Stimulated activated CD4-positive, alpha-beta T cell treated with anti-CD3 and anti-CD28 coated beads, Interleukin-12 subunit alpha, Interleukin-12 subunit beta, amount 100 ng/mL, for 24 hours (primary cell): ENCODE measurements at regions not wholly inside any gene's neighbourhood (a gene's known extent, or its start where the extent isn't known, plus 50 kb on each side); places are given as distances from the start of the nearest gene placed in this dataset.

ENCODE experiments used
- DNase-seq, 2 experiments: peaks; one replicate each; pipeline ENCODE4 v3.0.0-alpha.2; 2020; ENCODE audit warnings: low read depth in 2 of 2

GRCh38 chr2:236673126-236673822 is 103.6 kb downstream of the ACKR3 start:
- DNase-seq, result no peak

- no peak for DNase-seq
These were observed 104.2 kb downstream of the ACKR3 start for GRCh38 chr2:236673823-236674185.

DNA sequence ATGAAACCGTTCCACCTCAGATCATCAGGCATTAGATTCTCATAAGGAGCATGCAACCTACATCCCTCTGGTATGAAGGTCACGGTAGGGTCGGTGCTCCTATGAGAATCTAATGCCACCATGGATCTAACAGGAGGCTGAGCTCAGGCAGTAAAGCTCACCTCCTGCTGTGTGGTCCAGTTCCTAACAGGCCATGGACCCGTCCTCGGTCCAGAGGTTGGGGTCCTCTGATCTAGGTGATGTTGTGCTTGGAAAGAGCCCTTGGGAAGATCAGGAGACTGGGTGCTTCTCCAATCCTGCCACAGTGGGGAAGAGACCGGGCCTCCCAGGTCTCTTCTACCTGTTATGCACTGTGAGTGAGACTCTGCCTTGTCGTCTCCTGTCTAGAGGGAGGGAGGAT is 104.6 kb downstream of the ACKR3 start:
- DNase-seq, result no peak

- no peak for DNase-seq
These were observed 105.0 kb downstream of the ACKR3 start for GRCh38 chr2:236674646-236675045.

DNA sequence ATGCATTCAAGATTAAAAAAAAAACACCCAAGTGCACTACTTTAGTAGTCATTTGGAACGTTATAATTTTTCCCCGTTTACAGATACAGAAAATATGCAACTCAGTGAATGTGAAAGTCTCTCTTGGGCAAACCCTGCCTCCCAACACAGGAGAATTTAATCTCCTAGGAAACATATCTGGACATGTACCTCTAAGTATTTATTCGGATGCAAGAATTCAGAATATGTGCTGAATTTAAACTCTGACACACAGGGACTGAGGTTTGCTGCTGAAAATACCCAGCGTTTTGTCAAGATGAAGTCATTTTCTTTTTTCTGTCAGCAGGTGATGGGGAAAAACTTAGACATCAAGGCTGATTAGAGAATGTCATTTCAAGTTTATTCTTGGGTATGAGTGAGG is 105.4 kb downstream of the ACKR3 start:
- no peak for DNase-seq

GRCh38 chr2:236675526-236675925 is 105.9 kb downstream of the ACKR3 start:
- no peak for DNase-seq

- DNase-seq, result no peak
These were observed 106.7 kb downstream of the ACKR3 start for GRCh38 chr2:236676136-236676873.

GRCh38 chr2:236677368-236677767 is 107.7 kb downstream of the ACKR3 start:
- DNase-seq, result no peak

GRCh38 chr2:236678307-236678975 is 108.8 kb downstream of the ACKR3 start:
- DNase-seq, result no peak

GRCh38 chr2:236679884-236680860 is 110.5 kb downstream of the ACKR3 start:
- no peak for DNase-seq

GRCh38 chr2:236682651-236683422 is 113.2 kb downstream of the ACKR3 start:
- DNase-seq, result no peak

GRCh38 chr2:236684504-236685256 is 115.1 kb downstream of the ACKR3 start:
- no peak for DNase-seq

GRCh38 chr2:236685361-236685760 is 115.7 kb downstream of the ACKR3 start:
- DNase-seq, result no peak

GRCh38 chr2:236685979-236686520 is 116.4 kb downstream of the ACKR3 start:
- DNase-seq, result no peak

GRCh38 chr2:236686561-236686960 is 116.9 kb downstream of the ACKR3 start:
- DNase-seq, result no peak

DNA sequence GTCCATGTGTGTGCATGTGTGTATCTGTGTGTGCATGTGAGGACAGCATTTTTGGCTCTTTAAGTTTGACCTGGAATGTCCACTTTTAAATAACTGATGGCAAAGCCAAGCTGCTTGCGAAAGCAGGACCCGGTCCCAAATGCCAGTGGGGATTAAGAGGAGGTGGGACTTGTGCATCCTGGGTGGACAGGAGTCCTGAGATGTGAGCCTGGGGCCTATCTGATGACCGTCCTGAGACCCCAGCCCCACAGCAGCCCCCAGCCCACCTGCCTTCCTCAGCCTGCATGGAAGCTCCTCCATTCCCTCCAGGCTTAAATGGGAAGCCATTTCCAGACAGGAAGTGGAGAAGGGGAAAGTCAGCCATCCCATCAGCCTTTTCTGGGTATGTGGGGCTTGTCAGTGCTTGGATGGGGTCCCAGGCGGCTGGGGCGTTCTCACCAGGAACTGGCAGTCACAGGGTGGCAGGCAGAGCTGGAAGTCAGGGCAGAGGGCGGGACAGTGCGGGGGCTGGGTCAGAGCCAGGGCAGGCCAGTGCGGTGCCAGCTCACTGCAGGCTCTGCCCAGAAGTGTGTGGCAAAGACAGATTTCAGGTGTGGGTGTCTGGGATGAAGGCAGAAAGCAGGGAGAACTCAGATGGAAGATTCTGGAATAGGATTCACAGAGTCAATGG is 117.8 kb downstream of the ACKR3 start:
- DNase-seq, result no peak

- no peak for DNase-seq
These were observed 118.5 kb downstream of the ACKR3 start for GRCh38 chr2:236688157-236688556.

DNA sequence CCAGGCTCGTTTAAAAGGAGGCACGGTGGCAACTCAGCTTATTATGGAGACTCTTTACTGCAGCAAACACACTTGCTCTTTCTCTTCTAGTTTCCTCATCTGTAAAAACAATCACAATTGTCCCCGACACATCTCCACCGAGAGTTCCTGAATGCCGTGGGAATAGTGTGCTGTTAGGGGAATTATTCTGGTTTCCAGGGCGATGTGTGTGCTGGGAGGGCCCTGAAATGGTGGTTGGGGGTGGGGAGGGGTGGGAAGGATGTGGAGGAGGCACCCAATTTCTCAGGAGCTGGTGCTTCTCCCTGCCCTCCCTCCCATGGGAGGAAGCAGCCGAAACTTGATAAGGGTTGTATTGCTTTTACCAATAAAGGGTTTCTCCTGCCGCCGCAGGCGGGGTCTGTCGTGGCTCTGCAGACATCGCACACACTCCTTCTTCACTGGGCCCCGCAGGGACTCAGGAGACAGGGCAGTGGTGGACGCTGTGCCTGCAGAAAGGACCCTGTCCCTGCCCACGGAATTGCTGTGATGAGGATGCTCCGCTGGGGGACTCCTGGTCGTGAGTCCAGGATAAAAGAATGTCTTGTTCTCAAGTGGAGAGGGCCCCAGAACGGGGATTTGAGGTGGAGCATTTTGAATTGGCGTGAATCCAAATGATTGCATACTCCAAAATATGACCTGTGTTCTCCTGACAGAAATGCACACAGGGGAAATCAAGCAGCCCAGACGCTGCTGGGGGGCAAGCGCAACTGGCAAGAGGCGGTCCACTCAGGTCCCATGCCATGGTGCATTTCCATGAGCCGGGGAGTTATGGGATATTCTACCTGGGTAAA is 119.2 kb downstream of the ACKR3 start:
- DNase-seq, result no peak

DNA sequence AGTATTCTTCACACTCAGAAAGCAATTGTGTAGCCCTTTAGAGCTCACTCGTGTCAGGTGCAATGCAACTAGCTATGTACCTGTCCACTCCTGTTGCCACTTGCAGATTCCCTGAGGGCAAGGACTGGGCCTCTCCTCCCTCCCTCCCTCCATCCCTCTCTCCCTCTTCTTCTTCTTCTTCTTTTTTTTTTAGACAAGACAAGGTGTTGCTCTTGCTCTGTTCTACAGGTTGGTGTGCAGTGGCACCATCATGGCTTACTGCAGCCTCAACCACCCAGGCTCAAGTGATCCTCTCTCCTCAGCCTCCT is 119.7 kb downstream of the ACKR3 start:
- no peak for DNase-seq
